ENCODE measurements at regions not wholly inside any gene's neighbourhood (a gene's known extent, or its start where the extent isn't known, plus 50 kb on each side); places are given as distances from the start of the nearest gene placed in this dataset.
A peak's percentile ranks its signal among the peaks of the same experiment; 100 is the strongest.
"Not testable (repeated sequence)": the region's sequence is repeated elsewhere in the genome, so short reads cannot be mapped to it uniquely, and the experiment has no call there.

DNA sequence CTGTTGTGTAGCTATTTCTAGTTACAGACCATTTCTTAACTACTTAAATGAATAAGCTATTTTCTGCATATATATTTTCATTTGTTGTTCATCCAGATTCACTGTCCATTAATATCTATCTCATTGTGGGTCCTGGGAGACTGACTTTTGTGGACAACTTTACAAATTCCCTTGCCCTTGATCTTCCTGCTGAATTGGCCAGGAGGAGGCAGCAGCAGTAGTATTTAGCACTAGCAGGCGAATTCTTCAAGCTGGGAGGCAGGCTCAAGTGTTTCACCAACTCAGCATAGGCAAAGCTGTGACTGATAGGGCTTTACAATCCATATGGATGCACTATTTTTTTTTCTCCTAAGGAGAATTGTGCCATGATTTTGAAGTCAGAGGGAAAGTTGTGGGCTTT, 461.0 kb upstream of the NRG3 start:
- H3K4me3 ChIP-seq (ENCODE audit: low read depth, low read length): no peak overlapping the region
- TF ChIP-seq POLR2A (IDR thresholded peaks at IDR 0.05; ENCODE audit: extremely low read depth, insufficient read length): no peak
- TF ChIP-seq, protein P1, sequence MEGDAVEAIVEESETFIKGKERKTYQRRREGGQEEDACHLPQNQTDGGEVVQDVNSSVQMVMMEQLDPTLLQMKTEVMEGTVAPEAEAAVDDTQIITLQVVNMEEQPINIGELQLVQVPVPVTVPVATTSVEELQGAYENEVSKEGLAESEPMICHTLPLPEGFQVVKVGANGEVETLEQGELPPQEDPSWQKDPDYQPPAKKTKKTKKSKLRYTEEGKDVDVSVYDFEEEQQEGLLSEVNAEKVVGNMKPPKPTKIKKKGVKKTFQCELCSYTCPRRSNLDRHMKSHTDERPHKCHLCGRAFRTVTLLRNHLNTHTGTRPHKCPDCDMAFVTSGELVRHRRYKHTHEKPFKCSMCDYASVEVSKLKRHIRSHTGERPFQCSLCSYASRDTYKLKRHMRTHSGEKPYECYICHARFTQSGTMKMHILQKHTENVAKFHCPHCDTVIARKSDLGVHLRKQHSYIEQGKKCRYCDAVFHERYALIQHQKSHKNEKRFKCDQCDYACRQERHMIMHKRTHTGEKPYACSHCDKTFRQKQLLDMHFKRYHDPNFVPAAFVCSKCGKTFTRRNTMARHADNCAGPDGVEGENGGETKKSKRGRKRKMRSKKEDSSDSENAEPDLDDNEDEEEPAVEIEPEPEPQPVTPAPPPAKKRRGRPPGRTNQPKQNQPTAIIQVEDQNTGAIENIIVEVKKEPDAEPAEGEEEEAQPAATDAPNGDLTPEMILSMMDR (IDR thresholded peaks at IDR 0.05; ENCODE audit: low read depth, low read length): peak; percentile 15
- peak; percentile 6 for DNase-seq (ENCODE audit: low read depth)

DNA sequence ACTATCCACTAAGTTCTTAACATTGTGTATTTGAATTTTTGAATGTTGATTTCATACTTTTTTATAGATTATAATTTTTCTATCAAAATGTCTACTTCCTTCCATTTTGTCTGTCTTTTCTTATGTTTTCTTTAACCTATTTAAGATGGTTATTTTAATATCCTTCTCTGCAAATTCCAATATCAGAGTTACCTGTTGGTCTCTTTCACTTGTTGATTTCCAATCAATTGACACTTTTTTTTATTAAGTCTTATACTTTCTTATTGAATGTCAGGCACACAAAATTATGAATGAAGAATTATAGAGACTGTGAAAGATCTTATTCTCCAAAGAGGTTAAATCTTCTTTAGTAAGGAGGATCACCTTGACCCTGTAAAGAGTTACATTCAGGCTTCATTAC, 448.3 kb upstream of the NRG3 start:
- DNase-seq (ENCODE audit: low read depth): no peak
- TF ChIP-seq, protein P2, sequence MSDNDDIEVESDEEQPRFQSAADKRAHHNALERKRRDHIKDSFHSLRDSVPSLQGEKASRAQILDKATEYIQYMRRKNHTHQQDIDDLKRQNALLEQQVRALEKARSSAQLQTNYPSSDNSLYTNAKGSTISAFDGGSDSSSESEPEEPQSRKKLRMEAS (IDR thresholded peaks at IDR 0.05; ENCODE audit: low read depth, low read length): no peak
- TF ChIP-seq POLR2A (IDR thresholded peaks at IDR 0.05; ENCODE audit: extremely low read depth, insufficient read length) (no peak), MYC (IDR thresholded peaks at IDR 0.05; ENCODE audit: low read depth, low read length) (no peak)
- TF ChIP-seq, protein P1 (IDR thresholded peaks at IDR 0.05; ENCODE audit: low read depth, low read length): no peak
- H3K4me3 ChIP-seq (ENCODE audit: low read depth, low read length): no peak overlapping the region

DNA sequence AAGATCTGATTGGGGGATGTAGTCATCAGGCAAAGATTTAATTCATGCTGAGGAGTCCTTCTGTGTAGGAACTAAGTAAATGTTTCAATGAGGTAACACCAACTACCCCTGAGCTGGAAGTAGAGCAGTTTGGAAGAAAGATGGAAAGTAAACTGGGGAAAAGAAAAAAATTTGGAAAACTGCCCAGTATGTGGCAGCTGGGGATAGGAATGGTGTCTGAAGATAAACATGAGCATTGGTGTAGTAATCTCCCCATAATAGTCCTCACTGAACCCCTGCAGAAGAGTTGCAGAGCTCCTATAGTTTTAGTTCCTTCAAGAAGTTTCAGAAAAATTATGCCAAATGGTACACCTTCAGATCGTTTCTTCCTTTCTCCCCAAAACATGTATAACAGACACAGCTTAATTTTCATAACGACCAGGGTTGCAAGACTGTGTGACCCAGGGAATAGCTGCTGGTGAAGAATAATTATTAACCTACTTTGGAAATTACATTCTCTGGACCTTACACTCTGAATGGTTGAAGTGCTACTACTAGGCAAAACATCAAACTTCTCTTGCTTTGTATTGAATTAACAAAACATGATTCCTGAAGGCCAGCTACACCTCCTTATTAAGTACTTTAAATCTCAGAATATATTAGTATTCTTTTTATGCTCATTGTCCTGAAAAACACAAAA, 446.4 kb upstream of the NRG3 start:
- no peak for DNase-seq (ENCODE audit: low read depth)
- TF ChIP-seq, protein P1 (IDR thresholded peaks at IDR 0.05; ENCODE audit: low read depth, low read length): no peak
- no peak for TF ChIP-seq POLR2A (IDR thresholded peaks at IDR 0.05; ENCODE audit: extremely low read depth, insufficient read length)
- no peak overlapping the region for H3K4me3 ChIP-seq (ENCODE audit: low read depth, low read length)

DNA sequence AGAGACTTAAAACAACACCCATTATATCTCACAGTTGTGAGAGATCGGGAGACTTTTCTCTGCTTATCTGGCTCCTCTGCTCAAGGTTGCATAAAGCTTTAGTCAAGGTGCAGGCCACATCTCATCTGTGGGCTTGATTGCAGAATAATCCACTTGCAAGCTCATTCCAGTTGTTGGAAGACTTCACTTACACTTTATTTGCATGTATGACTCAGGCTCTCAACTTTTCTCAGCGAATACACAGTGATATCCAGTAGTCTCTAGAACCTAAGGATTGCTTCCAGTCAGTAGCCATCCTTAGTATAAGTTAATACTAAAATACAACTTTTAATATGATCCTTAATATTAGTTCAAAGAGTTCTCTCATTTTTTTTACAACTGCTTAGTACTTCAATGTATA, 435.5 kb upstream of the NRG3 start:
- DNase-seq (ENCODE audit: low read depth): no peak
- H3K4me3 ChIP-seq (ENCODE audit: low read depth, low read length): no peak overlapping the region
- TF ChIP-seq, protein P1 (IDR thresholded peaks at IDR 0.05; ENCODE audit: low read depth, low read length): no peak
- TF ChIP-seq POLR2A (IDR thresholded peaks at IDR 0.05; ENCODE audit: extremely low read depth, insufficient read length) (no peak), MYC (IDR thresholded peaks at IDR 0.05; ENCODE audit: low read depth, low read length) (no peak)
- TF ChIP-seq, protein P2 (IDR thresholded peaks at IDR 0.05; ENCODE audit: low read depth, low read length): no peak

DNA sequence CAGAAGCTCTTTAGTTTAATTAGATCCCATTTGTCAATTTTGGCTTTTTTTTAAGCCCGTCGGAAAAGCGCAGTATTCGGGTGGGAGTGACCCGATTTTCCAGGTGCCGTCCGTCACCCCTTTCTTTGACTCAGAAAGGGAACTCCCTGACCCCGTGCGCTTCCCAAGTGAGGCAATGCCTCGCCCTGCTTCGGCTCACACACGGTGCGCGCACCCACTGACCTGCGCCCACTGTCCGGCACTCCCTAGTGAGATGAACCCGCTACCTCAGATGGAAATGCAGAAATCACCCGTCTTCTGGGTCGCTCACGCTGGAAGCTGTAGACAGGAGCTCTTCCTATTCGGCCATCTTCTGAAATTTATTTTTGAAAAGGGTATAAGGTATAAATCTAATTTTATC, 433.4 kb upstream of the NRG3 start:
- not testable (repeated sequence) for H3K4me3 ChIP-seq (ENCODE audit: low read depth, low read length); DNase-seq (ENCODE audit: low read depth)

DNA sequence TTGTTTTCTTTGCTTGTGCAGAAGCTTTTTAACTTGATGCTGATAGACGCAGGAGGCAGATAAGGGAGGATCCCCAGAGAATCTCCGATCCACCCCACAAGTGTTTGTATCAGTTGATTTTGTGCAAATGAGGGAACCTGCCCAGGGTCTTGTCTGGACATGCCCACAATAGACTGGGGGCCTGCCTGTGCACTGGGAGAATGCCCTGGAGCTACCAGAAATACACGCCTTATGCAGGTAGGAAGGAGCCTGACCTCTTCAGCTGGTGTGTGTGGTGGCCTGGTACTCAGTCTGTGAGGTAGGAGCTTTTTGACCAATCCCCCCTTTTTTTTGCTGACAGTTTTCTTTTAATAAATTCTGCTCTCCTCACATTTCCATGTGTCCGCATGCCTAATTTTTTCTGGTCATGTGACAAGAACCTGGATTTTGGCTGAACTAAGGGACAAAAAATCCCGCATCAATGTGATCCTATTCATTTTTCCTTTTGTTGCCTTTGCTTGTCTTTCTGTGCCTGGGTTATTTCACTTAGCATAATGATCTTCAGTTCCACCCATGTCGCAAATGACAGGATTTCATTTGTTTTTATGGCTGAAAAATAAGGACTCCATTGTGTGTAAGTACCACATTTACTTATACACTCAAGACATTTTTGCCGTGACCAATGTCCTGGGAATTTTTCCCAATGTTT, 430.6 kb upstream of the NRG3 start:
- no peak for DNase-seq (ENCODE audit: low read depth)
- no peak overlapping the region for H3K4me3 ChIP-seq (ENCODE audit: low read depth, low read length)
- no peak for TF ChIP-seq POLR2A (IDR thresholded peaks at IDR 0.05; ENCODE audit: extremely low read depth, insufficient read length)

DNA sequence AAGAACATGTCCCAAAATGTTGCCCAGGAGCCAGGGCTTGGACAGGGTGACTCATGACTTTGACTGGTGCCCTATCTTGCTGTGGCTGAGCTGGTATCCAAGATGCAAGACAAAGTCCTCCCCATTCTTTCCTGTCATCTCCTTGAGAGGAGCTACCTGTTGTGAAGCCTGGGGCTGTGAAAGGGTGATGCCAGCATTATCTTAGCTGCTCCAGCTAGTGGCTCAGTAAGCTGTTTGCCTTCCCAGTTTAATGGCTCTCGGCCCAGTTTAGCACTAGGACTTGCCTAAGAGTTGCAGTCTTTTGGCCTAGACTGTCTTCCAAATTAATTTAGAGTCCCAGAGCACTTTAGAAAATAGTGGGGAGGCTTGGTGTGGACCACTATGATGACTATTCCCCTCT, 424.3 kb upstream of the NRG3 start:
- DNase-seq (ENCODE audit: low read depth): no peak
- no peak overlapping the region for H3K4me3 ChIP-seq (ENCODE audit: low read depth, low read length)
- TF ChIP-seq MYC (IDR thresholded peaks at IDR 0.05; ENCODE audit: low read depth, low read length) (no peak), POLR2A (IDR thresholded peaks at IDR 0.05; ENCODE audit: extremely low read depth, insufficient read length) (no peak)
- TF ChIP-seq, protein P2 (IDR thresholded peaks at IDR 0.05; ENCODE audit: low read depth, low read length): no peak
- TF ChIP-seq, protein P1 (IDR thresholded peaks at IDR 0.05; ENCODE audit: low read depth, low read length): no peak
